ENCODE measurements at regions not wholly inside any gene's neighbourhood (a gene's known extent, or its start where the extent isn't known, plus 50 kb on each side); places are given as distances from the start of the nearest gene placed in this dataset.
"Not testable (repeated sequence)": the region's sequence is repeated elsewhere in the genome, so short reads cannot be mapped to it uniquely, and the experiment has no call there.

DNA sequence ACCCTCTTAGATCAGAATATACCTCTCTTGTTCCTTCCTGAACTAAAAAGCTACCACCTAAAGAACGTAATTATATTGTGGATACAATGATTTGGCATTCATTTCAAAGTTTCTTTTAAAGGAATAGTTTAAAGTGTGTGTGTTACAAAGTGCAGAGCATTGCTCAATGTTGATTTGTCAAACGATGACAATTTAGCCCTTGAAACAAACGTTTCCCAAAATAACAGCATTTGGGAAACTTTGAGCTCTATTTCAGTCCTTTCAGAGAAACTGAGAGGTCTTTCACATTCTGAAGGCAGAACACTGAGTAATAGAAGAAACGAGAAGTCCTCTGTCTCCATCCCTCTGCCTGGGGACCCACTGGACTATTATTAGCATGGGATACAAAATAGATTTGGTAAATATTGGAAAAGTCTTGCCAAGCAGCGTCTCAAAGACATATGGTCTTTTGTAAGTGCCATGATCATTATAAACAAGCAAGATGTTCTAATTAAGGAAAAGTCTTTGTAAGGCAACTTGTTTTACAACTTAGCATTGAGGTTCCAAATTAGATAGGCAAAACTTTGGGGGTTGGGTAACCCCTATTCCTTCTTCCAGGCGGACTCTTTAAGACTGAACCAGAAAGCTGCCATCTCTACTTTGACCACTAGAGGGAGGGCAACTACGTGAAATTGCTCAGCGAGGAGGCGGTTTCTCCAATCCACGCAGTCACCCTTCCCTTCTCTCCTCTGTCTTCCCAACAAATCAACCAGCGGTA is 208.8 kb downstream of the RNF144B start:
- DNase-seq, result peak in 2 of 4 experiments; percentile 2 to 7

DNA sequence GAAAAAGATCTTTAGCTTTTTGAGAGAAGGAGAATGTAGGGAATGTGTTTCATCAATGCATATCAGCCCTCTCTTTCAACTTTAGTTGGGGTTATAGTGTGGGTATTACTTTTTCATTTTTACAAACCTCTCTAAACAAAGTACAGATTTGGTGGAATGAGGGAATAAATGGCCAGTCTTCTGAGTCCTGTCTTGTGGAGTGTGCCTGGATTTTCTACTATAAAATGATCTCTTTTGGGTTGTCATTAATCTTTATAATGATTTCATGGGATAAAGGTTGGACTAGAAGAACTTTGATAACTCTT is 209.3 kb downstream of the RNF144B start:
- DNase-seq, result no peak

DNA sequence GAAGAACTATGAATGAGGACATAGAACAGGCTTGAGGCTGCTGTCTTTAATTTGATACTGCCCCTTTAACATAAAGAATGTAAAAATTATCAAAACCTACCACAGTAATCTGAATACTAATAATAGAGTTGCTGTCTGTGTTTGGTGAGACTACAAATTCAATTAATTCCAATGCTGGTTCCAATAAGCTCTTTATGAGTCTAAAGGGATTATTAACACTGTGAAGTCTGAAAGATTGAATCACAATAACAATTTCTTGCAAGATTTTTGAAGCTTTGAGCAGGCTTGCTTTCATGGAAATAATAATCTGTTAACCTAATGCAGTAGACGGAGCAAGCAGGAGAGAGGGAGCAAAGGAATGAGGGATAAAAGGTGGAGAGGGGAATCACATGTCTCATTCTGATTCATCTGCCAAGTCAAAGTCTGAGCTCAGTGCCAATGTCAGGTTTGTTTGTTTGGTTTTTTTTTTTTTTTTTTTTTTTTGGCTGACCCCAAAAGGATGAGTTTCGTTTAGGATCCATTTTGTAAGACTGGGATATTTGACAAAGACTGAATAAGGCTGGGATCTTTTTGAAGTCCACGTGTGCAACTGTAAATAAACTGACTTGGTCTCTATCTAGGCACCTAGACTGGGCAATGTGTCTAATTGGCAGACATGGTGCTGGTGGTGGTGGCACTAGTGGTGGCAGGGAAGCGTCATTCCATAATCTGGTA is 211.6 kb downstream of the RNF144B start:
- no peak for DNase-seq

DNA sequence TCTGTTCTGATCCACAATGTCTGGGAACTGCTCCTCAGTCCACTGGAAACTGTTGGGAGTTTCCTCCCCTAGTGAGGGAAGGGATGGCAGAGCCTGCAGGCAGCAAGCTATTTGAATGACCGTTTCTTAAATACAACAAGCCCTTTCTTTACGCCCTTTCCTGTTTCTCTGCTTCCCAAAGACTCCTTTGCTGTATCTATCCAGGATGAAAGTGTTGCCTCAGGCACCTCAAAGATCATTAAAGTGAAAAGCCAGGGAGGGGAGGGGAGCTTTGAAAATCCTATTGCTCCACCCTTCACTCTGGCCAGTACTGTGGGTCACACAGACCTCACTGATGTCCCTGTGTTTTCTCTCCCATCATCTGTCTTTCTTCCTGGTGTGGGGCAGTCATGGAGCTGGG is 213.1 kb downstream of the RNF144B start:
- DNase-seq, result no peak

DNA sequence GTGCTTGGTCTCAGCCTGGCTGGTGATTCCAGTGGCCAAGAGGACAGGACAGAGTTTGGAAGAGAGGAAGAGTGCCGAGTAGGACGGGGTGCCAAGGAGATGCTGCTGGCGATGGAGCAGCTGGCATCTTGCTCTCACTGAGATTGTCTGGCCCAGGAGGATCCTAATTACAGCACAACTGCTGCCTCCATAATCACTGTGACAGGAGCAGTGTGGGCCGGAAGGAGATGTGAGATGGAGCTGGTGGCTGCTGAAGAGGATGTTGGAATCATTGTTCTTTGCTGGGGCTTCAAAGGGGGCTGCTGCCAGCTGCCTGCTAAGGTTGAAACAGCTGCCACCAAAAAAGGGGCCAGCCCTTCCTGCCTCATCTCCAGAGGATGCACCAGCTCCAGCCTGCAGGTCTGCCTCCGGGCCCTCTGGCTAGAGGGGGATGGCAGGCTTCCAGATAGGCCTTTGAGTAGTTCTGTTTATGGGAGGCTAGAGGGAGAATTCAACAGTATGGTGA is 214.4 kb downstream of the RNF144B start:
- no peak for DNase-seq

DNA sequence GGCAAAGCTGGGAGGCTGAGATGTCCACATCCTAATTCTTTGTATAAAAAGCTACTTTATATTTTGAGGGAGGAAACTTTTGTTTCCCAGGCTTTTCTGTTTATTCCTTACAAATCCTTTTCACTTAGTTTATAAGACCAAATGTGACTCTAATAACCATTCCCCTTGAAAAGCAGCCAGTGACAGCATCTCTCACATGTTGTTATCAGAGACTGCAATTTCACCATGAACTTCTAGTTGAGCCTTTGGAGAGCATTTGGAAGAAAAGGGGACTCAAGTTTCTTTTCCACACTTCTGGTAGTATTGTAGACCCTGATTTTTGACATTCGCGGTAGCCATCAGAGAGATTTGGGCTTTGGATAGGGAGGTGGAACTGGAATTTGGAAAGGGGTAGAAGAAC is 215.8 kb downstream of the RNF144B start:
- no peak for DNase-seq

DNA sequence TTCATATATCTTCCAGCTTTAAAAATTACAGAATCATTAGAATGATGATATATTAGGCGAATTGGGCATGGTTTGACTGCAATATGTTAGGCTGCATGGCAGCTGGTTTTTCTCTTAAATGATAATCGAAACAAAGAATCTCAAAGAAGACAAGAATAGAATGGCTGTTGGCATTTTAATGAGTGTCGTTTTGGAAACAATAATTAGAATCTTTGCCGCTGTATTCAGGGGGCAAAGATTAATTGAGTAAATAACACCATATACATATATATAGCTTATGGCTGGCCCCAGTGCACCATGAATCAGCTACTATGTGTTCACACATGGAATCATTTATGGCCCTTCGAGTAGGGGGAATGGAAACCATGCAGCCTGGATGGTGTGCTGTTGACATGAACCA is 216.2 kb downstream of the RNF144B start:
- DNase-seq, result no peak

DNA sequence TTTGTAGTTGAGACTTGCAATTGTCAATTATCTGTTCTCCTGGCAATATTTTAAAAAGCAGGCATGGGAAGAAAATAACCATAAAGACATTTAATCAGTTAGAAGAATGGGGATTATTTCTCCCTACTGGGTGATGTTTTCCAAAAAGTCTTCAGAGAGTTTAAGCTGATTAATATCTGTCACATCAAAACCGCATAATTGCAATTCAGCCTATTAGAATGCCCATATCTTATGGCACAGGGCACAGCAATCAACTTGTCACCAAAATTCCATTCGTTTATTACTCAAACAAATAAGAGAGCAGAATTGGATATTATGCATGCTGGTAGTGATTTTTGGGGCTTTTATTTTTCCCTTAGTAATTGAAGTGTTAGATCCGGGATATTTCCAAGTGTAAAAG is 218.7 kb downstream of the RNF144B start:
- DNase-seq, result no peak

DNA sequence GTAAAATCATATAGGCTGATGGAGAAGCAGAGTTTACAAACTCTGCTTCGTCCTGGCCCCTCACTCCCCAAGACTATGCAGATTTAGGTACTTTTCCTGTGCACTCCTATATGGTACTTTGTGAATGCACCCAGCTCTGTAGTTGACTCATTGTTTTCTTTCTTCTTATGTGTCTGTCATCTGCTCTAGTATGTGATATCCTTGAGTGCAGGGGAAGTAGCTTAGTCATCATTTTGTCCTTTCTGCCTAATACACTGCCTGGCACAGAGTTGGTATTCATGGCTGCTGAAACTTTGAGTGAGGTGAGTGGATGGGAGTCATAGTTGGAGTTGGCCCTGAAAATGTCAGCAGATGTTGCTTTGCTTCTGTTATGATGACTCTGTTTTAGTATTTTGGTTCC is 222.6 kb downstream of the RNF144B start:
- DNase-seq, result no peak

DNA sequence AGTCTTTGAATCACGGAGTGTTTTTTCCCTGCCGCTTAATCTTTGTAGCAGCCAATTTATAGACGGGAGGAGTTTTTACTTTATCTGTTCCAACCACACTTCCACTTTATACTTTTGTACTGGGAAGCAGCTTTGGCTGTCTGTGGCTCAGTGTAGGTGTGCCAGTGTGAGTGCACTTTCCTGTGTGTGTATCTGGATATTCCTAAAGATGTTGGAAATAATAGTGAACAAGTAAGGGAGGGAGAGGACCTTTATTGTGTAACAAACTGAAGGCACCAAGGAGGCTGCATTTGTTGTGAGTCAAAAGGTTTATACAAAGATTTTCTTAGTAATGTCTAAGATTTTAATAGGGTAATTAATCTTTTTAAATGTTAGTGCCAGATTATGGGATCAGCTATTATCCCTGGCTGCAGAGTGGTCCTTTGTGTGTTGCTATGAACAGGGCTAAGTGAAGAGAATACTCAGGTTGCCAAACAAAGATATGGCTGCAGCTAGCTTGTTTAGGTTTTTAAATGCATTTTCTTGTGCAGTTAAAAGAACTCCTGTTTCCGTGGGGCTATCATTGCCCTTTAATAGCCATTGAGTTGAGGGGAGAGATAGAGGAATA is 226.3 kb downstream of the RNF144B start:
- no peak for DNase-seq

DNA sequence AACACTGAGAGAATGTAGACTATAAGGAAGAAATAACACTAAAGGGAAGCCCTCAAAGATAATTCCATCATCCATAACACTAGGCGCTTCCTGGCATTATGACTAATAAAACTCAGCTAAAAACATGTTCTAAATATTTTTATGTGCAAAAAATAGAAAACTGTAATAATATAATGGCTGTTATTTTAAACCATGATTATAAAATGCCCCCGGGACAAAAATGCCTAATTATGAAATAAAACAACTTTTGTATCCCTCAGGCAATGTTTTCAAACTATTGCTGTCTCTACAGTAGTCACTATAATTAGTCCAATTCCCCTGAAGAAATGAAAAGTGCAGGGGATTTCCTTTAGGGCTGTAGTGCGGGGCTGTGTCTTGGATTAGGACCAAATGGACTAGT is 242.4 kb downstream of the RNF144B start:
- no peak for DNase-seq

DNA sequence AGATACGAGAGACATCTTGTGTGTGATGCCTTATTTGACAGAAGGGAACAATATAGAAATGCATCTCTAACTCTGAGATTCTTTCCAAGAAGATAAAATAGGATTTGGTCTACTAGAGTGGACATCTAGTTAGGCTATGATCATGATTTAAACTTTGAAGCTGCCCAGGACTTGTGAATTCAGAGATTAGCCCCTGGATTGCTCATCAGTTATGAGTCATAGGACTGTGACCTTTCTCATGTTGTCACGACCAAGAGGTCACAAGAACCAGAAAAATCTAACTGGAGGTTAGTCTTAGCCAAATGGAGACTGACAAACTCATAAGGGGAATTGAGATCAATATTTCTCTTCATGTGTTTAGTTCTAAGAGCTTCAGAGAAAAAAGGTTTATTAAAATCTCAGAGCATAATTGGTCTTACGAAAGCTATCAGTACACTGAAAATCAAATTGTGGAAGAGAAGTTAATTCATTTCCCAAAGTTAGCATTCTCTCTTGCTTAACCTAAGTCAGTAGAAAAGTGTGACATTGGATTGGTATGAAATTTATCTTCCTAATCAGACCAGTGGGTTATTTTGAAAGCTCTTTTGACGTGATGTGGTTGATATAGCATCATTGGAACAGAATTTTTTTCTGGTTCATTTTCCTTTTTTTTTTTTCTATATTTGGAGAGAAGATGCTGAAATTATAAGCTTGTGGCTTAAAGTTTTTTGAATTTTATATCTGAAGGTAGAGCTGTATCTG is 245.7 kb downstream of the RNF144B start:
- no peak for DNase-seq

DNA sequence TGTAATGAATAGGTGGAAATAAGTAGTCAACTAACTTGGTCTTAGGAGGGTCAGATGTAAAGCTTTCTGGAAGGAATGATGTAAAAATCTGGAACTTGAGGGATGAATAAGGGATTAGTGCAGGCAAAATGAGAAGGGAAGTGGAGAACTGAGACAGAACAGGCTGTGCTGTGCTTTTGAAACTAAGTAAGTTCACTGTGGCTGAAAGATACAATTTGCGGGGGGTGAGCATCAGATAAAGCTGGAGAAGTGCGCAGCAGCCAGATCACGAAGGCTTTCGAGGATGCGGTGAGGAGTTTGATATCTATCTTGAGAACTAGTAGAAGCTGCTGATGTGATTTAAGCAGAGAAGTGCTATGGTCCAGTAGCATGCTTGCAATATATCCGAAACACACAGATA is 247.8 kb downstream of the RNF144B start:
- no peak for DNase-seq

DNA sequence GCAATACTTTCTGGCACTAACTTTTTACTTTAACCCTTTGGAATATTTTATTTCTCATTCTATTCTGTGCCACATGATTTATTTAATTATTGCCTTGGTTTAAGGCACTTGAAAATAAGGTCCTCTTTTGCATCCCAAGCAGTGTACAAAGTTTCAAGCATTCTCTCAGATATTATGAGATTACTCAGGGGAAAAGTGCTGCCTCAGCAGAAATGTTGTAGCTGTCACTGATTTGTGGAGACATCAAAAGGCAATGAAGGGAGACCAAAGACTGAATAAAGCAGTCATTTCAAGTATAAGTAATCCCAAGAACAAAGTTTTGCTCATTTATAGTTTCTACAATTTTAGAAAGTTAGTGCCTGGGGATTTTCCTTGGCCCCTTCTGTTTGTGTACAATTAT is 253.0 kb downstream of the RNF144B start:
- DNase-seq, result no peak

DNA sequence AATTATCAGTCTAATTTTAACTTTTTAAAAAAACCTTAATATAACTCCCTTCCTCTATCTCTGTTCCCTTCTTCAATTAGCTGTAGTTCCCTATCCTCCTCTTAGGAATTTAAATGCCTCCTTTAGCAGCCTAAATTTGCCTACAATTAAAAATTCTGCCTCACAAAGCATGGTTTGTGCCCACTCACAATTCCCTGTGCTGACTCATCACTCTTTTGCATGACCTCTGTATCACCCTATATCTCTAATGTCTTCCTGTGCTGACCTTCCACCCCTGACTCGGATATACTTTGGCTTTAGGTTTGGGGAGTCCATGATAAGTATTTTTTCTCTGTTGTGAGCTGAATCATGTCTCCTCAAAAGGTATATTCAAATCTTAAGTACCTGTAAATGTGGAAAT is 253.6 kb downstream of the RNF144B start:
- DNase-seq, result no peak

DNA sequence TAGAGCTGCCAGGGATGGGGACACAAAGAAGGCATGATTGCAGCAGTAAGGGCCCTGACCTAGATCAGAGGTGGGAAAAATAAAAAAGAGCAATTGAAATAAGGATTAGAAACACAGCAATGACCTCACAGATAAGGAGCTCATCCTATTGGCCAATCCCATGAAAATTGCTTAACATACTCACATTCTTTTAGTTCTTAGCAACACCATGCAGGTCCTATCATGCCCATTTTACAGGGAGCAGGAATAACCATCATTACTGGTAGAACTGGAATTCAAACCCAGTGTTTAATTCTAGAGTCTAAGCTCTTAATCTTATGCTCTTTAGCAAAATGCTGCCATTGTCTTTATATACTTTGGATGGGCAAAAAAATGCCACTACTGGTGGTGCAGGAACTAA is 267.7 kb downstream of the RNF144B start:
- DNase-seq, result no peak

DNA sequence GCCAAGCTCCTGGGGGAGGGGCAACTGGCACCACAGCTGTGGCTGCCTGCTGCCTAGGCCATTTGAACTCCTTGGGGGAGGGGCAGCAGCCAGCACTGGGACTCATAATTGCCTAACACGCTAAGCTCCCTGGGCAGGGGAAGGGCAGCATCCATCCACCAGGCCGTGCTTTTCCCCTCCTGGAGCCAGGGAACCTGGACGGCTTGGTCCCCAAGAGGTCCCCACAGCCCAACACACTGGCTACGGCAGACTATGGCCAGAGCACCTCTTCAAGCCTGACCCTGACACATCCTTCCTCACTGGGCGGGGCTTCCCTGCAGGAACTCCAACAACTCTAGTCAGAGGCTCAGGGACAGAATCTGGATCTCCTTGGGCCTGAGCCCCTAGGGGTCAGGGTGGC is 269.4 kb downstream of the RNF144B start:
- no peak for DNase-seq

DNA sequence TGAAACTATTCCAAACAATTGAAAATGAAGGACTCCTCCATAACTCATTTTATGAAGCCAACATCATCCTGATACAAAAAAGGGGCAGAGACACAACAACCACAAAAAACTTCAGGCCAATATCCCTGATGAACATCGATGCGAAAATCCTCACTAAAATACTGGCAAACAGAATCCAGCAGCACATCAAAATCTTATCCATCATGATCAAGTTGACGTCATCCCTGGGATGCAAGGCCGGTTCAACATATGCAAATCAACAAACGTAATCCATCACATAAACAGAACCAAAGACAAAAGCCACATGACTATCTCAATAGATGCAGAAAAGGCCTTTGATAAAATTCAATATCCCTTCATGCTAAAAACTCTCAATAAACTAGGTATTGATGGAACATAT is 272.8 kb downstream of the RNF144B start:
- DNase-seq, result not testable (repeated sequence)

DNA sequence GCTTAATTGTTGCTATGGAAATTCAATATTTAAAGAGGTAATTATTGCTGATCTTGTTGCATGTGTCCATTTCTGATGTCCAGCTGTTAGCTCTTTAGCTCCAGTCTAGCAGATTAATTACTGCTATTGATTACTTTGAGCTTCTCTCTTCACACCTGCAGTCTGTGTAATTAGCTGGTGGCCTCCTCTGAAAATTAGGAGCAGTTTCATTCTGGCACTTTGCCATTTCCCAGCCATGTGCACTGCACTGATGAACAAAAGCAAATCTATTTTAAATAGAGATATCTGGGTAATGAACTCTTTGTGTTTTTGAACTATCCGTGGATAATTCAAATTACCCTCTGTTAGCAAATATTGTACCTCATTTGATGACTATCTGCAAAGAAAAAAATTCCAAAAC is 275.9 kb downstream of the RNF144B start:
- no peak for DNase-seq

DNA sequence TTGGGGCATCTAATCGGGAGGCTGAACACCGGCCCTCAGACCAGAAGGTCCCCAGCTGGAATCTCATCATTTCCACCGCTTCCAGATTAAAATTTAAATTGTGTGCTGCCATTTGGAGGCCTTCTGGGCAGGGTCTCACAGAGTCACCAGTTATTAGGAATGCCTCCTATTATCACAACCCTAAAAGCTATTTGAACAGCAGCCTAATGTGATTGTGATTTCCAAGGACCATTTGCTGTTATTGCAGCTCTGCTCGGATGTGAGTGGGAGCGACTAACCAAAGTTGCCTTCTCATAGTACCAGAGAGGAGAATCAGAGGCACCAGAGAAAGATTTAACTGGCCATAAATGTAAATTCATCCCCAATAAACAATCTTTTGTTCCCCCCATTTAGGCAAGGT is 277.3 kb downstream of the RNF144B start:
- DNase-seq, result no peak

DNA sequence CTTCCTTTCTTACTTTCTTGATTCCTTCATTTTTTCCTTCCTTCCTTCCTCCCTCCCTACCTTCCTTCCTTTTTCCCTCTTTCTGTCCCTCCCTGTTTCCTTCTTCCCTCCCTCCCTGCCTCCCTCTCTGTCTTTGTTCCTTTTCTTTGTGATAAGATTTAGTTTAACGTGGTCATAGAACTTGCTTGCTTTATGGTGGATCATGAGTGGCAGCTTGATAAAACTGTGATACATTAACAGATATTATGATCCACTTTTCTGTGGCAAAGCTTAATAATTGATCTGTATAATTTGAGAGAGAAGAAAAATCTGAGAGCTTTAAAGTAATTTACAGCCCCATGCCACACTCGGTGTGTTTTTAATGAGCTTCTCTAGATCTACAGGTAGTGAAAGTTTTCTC is 280.5 kb downstream of the RNF144B start:
- no peak for DNase-seq

DNA sequence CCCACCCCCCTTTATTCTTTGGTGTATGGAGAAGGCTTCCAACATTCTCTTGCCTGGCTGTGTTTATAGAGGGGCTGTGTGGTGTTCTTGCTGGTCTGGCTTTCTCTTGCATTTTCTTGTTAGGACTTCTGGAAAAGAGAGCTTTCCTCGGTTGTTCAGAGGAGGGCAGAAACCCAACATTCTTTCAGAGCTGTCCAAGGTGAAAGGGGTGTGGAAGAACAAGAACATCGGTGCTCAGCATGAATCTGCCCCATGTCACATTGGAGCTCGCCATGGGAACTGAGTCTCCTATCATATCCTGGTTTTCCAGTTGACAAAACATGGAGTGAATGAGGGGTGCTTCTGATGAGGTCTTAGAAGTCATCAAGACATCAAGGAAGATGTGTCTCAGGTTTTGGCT is 281.8 kb downstream of the RNF144B start:
- DNase-seq, result no peak

DNA sequence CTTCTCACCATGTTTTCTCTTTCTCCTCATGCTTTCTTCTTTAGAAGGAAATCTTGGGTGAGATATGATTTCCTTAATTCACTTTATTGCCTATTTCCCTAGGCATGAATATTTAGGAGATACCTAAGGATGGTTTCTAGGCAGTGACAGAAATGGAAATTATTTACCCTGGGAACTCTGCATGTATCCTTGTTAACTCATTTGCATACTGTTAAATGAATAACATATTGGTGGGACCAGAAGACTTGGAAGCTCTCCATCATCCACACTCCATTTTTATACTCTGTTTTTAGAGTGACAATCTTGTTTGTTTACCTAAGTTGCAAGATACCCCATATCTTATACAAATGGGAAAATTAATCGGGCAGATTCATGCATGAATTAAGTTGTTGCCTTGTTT is 285.7 kb downstream of the RNF144B start:
- DNase-seq, result no peak

DNA sequence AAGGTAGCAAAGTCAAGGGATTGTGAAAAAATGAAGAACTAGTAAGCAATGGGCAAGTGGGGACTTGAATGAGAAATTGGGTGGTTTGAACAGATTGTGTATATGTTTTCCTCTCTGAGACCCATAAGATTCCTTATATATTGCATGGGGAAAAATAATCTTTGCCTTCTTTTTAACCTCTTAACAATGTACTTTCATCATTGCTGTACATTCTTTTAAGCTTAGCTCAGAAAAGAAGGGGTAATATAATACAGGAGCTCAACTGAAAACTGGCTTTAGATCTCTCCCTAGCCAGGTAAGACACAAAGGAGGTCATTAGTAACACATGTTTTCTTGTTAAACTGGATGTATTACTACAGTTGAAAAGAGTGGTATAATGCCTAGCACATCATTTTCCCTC is 287.2 kb downstream of the RNF144B start:
- no peak for DNase-seq

All from activated naive CD4-positive, alpha-beta T cell (primary cell).